IMR-90 (cell line): ENCODE measurements at regions not wholly inside any gene's neighbourhood (a gene's known extent, or its start where the extent isn't known, plus 50 kb on each side); places are given as distances from the start of the nearest gene placed in this dataset.
"Not testable (repeated sequence)": the region's sequence is repeated elsewhere in the genome, so short reads cannot be mapped to it uniquely, and the experiment has no call there.

Experiments
- ATAC-seq: fragments of 200-7000 bp; cut with Tn5 transposase; 2 replicates; pipeline ENCODE4 v1.9.1; 2020; ENCODE audit warnings: low read depth, mild to moderate bottlenecking, moderate library complexity
- BruUV-seq: library from RNA; stranded (reverse); fragments of 400-500 nt; replicated peaks from 2 replicates; lab custom pipeline; 2021; lab: Mats Ljungman, UMichigan
- CTCF ChIA-PET: fragments of 300-600 bp; formaldehyde crosslinking; extraction: SDS; loops from one replicate; lab custom pipeline; 2021; ENCODE audit warnings: antibody characterized with exemption; lab: Yijun Ruan, JAX
- POLR2A ChIA-PET: fragments of 300-600 bp; sonication (Branson Sonifier 250); formaldehyde crosslinking; loops from one replicate; lab custom pipeline; 2022; ENCODE audit warnings: antibody characterized with exemption; ENCODE audit not compliant: unreplicated experiment; lab: Charles Lee
- DNase-seq: peaks from one replicate; pipeline ENCODE4 v3.0.0; 2013
- H2AFZ ChIP-seq: replicated peaks from 2 replicates; pipeline ENCODE3; 2013; ENCODE audit warnings: low read length, mild to moderate bottlenecking; ENCODE audit not compliant: poor library complexity
- H2AK5ac ChIP-seq: 2 replicates; pipeline ENCODE4 v1.6.1; 2013; ENCODE audit warnings: low read depth, low read length, inconsistent platforms
- H2AK9ac ChIP-seq: replicated peaks from 2 replicates; pipeline ENCODE3; 2013; ENCODE audit warnings: mild to moderate bottlenecking, low read depth, low read length, moderate library complexity; ENCODE audit not compliant: poor library complexity
- H2BK120ac ChIP-seq: 2 replicates; pipeline ENCODE4 v1.6.1; 2013; ENCODE audit warnings: low read depth, low read length, inconsistent platforms
- H2BK15ac ChIP-seq: 3 replicates; pipeline ENCODE4 v1.6.1; 2013; ENCODE audit warnings: low read depth, low read length, inconsistent platforms
- H2BK20ac ChIP-seq: 2 replicates; pipeline ENCODE4 v1.6.1; 2013; ENCODE audit warnings: low read depth, mild to moderate bottlenecking, inconsistent platforms, low read length, moderate library complexity
- H2BK5ac ChIP-seq: 2 replicates; pipeline ENCODE4 v1.6.1; 2013; ENCODE audit warnings: mild to moderate bottlenecking, low read depth, low read length, inconsistent platforms; ENCODE audit not compliant: poor library complexity, severe bottlenecking
- H3K14ac ChIP-seq: replicated peaks from 2 replicates; pipeline ENCODE4 v1.6.1; 2013; ENCODE audit warnings: low read depth, low read length, inconsistent platforms
- H3K18ac ChIP-seq: 2 replicates; pipeline ENCODE4 v1.6.1; 2013; ENCODE audit warnings: low read depth, low read length, control low read depth
- H3K23ac ChIP-seq: 2 replicates; pipeline ENCODE4 v1.6.1; 2013; ENCODE audit warnings: low read depth, low read length, inconsistent platforms
- H3K27ac ChIP-seq: 2 replicates; pipeline ENCODE4 v1.5.1; 2013; ENCODE audit warnings: mild to moderate bottlenecking, control low read depth, low read length; ENCODE audit not compliant: insufficient read depth
- H3K27me3 ChIP-seq: 2 replicates; pipeline ENCODE4 v1.6.1; 2013; ENCODE audit warnings: low read length; ENCODE audit not compliant: control insufficient read depth, insufficient read depth
- H3K36me3 ChIP-seq: 2 replicates; pipeline ENCODE4 v1.6.1; 2013; ENCODE audit warnings: low read length, mixed read lengths; ENCODE audit not compliant: control insufficient read depth, insufficient read depth
- H3K4ac ChIP-seq: 2 replicates; pipeline ENCODE4 v1.6.1; 2013; ENCODE audit warnings: low read depth, low read length, inconsistent platforms
- H3K4me1 ChIP-seq: 2 replicates; pipeline ENCODE4 v1.6.1; 2013; ENCODE audit warnings: low read length, mixed read lengths; ENCODE audit not compliant: control insufficient read depth, insufficient read depth
- H3K4me2 ChIP-seq: 2 replicates; pipeline ENCODE4 v1.6.1; 2013; ENCODE audit warnings: low read depth, mild to moderate bottlenecking, control low read depth, low read length, moderate library complexity
- H3K4me3 ChIP-seq: 2 replicates; pipeline ENCODE4 v1.5.1; 2013; ENCODE audit warnings: low read depth, mild to moderate bottlenecking, control low read depth, low read length, moderate library complexity; ENCODE audit not compliant: insufficient read depth
- H3K56ac ChIP-seq: 2 replicates; pipeline ENCODE4 v1.6.1; 2013; ENCODE audit warnings: low read length, inconsistent platforms; ENCODE audit not compliant: insufficient read depth; ENCODE audit errors: extremely low read depth
- H3K79me1 ChIP-seq, 2 experiments: 2 replicates each; pipeline ENCODE4 v1.6.1; 2013; ENCODE audit warnings: low read length in 2 of 2, inconsistent platforms in 1 of 2, low read depth in 1 of 2
- H3K9ac ChIP-seq: 2 replicates; pipeline ENCODE4 v1.6.1; 2013; ENCODE audit warnings: low read depth, low read length, control low read depth
- H3K9me1 ChIP-seq: 2 replicates; pipeline ENCODE4 v1.6.1; 2013; ENCODE audit warnings: low read length, inconsistent platforms; ENCODE audit not compliant: insufficient read depth
- H3K9me3 ChIP-seq: 2 replicates; pipeline ENCODE4 v1.6.1; 2013; ENCODE audit warnings: low read length; ENCODE audit not compliant: control insufficient read depth, insufficient read depth
- H4K20me1 ChIP-seq: 2 replicates; pipeline ENCODE4 v1.6.1; 2013; ENCODE audit warnings: low read length, inconsistent platforms; ENCODE audit not compliant: insufficient read depth
- H4K5ac ChIP-seq: 2 replicates; pipeline ENCODE4 v1.6.1; 2013; ENCODE audit warnings: mild to moderate bottlenecking, low read depth, low read length, control low read depth
- H4K8ac ChIP-seq, 2 experiments: 2 replicates each; pipeline ENCODE4 v1.6.1; 2013; ENCODE audit warnings: low read depth in 2 of 2, low read length in 2 of 2, control low read depth in 1 of 2, inconsistent platforms in 1 of 2
- H4K91ac ChIP-seq: 2 replicates; pipeline ENCODE4 v1.6.1; 2013; ENCODE audit warnings: low read depth, low read length, inconsistent platforms; ENCODE audit not compliant: insufficient read depth
- WGBS, 2 experiments: methylation state at CpG; one replicate each; pipeline versions ENCODE4 v1.1.5 to v1.1.7; 2013; ENCODE audit warnings: missing lambda C conversion rate in 2 of 2; ENCODE audit not compliant: insufficient read length in 1 of 2; ENCODE audit errors: extremely low coverage in 2 of 2; 5-methylcytosine and 5-hydroxymethylcytosine counted together
- dilution Hi-C: fragments of 300-500 bp; cut with HindIII; formaldehyde crosslinking; loops from one replicate; pipeline ENCODE4 v1.14.3; 2018; ENCODE audit warnings: low sequenced_read_pairs; ENCODE audit not compliant: unreplicated experiment
- in situ Hi-C: fragments of 300-500 bp; cut with MboI; formaldehyde crosslinking; loops from 3 replicates; pipeline ENCODE4 v1.14.3; 2019; ENCODE audit warnings: low sequenced_read_pairs, inconsistent platforms, mixed read lengths
- intact Hi-C: fragments of 100-400 bp; cut with micrococcal nuclease; formaldehyde crosslinking; loops from 2 replicates; pipeline ENCODE4 v1.10.0; 2022

- H3K14ac ChIP-seq, H2AK9ac ChIP-seq, in situ Hi-C loops, H3K56ac ChIP-seq, H4K8ac ChIP-seq, BruUV-seq, H2BK120ac ChIP-seq, H2AFZ ChIP-seq, H4K91ac ChIP-seq, H3K27me3 ChIP-seq, DNase-seq, H3K79me1 ChIP-seq, H3K4me1 ChIP-seq, H3K4me2 ChIP-seq, H3K27ac ChIP-seq, H3K9ac ChIP-seq, H4K5ac ChIP-seq, H3K4me3 ChIP-seq, CTCF ChIA-PET, H2BK20ac ChIP-seq, H3K4ac ChIP-seq, H3K9me1 ChIP-seq, dilution Hi-C loops, H2BK15ac ChIP-seq, ATAC-seq, H2AK5ac ChIP-seq, H2BK5ac ChIP-seq, H3K9me3 ChIP-seq, H3K36me3 ChIP-seq, intact Hi-C loops, H3K23ac ChIP-seq, H4K20me1 ChIP-seq, H3K18ac ChIP-seq, POLR2A ChIA-PET: not testable (repeated sequence)
- no CpG with 5 or more reads among the region's 3 CpGs for WGBS, 2 experiments
These were observed 665.0 kb upstream of the KCNMB2 start for GRCh38 chr3:177871267-177871666.
